ENCODE measurements at regions not wholly inside any gene's neighbourhood (a gene's known extent, or its start where the extent isn't known, plus 50 kb on each side); places are given as distances from the start of the nearest gene placed in this dataset.

DNA sequence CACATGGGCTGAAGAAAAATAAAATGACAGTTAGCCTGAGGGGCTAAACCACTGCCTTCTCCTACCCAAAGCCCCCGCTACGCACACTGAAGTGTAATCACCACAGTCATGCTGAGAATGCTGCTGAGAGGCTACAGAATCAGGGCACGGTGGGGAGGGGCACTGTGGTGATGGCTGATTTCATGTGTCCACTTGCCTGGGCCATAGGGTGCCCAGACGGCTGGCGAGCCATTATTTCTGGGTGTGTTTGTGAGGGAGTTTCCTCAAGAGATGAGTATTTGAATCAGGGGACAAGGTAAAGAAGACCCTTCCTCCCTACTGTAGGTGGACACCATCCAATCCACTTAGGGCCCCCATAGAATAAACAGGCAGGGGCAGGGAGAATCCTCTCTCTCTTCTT lies 1313.2 kb downstream of the TBC1D22A start:
- H3K36me3 ChIP-seq (ENCODE audit: control insufficient read depth, insufficient read depth, low read length), result no peaks in the 10 kb centered on the region
- ChIA-PET POLR2A (no interaction called here), CTCF (no interaction called here)
- no peaks in the 10 kb centered on the region for H3K4me1 ChIP-seq (ENCODE audit: control insufficient read depth, insufficient read depth, low read length)
- no peaks in the 10 kb centered on the region; the same call in 1 of the 2 replicates for H3K27me3 ChIP-seq (ENCODE audit: control insufficient read depth, insufficient read depth, low read length)
- intact Hi-C loops (cut with micrococcal nuclease; ENCODE audit: unreplicated experiment) (no loop called here), in situ Hi-C loops (cut with HindIII; ENCODE audit: low pct_unique_long_range_greater_than_20kb, low sequenced_read_pairs) (no loop called here)
- no peak for TF ChIP-seq CTCF (IDR thresholded peaks at IDR 0.05)
- no peak for TF ChIP-seq POLR2AphosphoS5 (IDR thresholded peaks at IDR 0.05; ENCODE audit: low read depth, low read length)
- TF ChIP-seq, protein P1, sequence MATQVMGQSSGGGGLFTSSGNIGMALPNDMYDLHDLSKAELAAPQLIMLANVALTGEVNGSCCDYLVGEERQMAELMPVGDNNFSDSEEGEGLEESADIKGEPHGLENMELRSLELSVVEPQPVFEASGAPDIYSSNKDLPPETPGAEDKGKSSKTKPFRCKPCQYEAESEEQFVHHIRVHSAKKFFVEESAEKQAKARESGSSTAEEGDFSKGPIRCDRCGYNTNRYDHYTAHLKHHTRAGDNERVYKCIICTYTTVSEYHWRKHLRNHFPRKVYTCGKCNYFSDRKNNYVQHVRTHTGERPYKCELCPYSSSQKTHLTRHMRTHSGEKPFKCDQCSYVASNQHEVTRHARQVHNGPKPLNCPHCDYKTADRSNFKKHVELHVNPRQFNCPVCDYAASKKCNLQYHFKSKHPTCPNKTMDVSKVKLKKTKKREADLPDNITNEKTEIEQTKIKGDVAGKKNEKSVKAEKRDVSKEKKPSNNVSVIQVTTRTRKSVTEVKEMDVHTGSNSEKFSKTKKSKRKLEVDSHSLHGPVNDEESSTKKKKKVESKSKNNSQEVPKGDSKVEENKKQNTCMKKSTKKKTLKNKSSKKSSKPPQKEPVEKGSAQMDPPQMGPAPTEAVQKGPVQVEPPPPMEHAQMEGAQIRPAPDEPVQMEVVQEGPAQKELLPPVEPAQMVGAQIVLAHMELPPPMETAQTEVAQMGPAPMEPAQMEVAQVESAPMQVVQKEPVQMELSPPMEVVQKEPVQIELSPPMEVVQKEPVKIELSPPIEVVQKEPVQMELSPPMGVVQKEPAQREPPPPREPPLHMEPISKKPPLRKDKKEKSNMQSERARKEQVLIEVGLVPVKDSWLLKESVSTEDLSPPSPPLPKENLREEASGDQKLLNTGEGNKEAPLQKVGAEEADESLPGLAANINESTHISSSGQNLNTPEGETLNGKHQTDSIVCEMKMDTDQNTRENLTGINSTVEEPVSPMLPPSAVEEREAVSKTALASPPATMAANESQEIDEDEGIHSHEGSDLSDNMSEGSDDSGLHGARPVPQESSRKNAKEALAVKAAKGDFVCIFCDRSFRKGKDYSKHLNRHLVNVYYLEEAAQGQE (IDR thresholded peaks at IDR 0.05; ENCODE audit: insufficient read depth in 1 of 2, low read depth in 2 of 2, low read length in 1 of 2), result no peak
- TF ChIP-seq TCF7L2 (IDR thresholded peaks at IDR 0.05; ENCODE audit: low read depth, low read length), result no peak
- no peak for TF ChIP-seq SIN3A (IDR thresholded peaks at IDR 0.05; ENCODE audit: borderline replicate concordance, insufficient read depth, low read depth, low read length)
- no peak overlapping the region for H3K27ac ChIP-seq (ENCODE audit: low read length)
- ATAC-seq (no peak), DNase-seq (ENCODE audit: low read depth, low spot score) (no peak)
- no peaks in the 10 kb centered on the region for H3K9me3 ChIP-seq (ENCODE audit: control insufficient read depth, insufficient read depth, low read depth, low read length)
- no peak overlapping the region for H3K4me3 ChIP-seq (ENCODE audit: low read depth in 2 of 2, low read length in 2 of 2)
- no TSS peak for BruUV-seq (replicated peaks)

DNA sequence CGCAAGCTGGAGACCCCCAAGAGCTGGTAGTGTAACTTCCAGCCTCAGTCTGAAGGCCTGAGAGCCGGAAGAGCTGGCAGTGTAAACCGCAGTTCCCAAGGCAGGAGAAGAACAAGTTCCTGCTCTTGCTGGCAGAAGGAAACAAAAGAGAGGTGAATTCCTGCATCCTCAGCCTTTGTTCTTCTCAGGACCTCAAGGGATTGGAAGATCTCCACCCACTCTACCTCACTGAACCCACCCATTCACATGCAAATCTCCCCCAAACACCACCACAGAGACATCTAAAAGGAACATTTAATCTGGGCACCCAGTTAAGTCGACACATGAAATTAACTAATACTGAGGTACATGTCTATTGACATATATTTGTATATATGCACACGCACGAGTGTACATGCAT lies 1310.3 kb downstream of the TBC1D22A start:
- H3K27me3 ChIP-seq (ENCODE audit: control insufficient read depth, insufficient read depth, low read length), result no peaks in the 10 kb centered on the region; the same call in 1 of the 2 replicates
- in situ Hi-C loops (cut with HindIII; ENCODE audit: low pct_unique_long_range_greater_than_20kb, low sequenced_read_pairs), result no loop called here
- intact Hi-C loops (cut with micrococcal nuclease; ENCODE audit: unreplicated experiment), result no loop called here
- no peaks in the 10 kb centered on the region for H3K4me1 ChIP-seq (ENCODE audit: control insufficient read depth, insufficient read depth, low read length)
- DNase-seq (ENCODE audit: low read depth, low spot score) (no peak), ATAC-seq (no peak)
- H3K36me3 ChIP-seq (ENCODE audit: control insufficient read depth, insufficient read depth, low read length), result no peaks in the 10 kb centered on the region
- POLR2A ChIA-PET, result no interaction called here
- BruUV-seq (replicated peaks), result no TSS peak
- H3K9me3 ChIP-seq (ENCODE audit: control insufficient read depth, insufficient read depth, low read depth, low read length), result no peaks in the 10 kb centered on the region
- H3K27ac ChIP-seq (ENCODE audit: low read length), result no peak overlapping the region
- CTCF ChIA-PET, result no interaction called here
- TF ChIP-seq TCF7L2 (IDR thresholded peaks at IDR 0.05; ENCODE audit: low read depth, low read length) (no peak), SIN3A (IDR thresholded peaks at IDR 0.05; ENCODE audit: borderline replicate concordance, insufficient read depth, low read depth, low read length) (no peak), POLR2AphosphoS5 (IDR thresholded peaks at IDR 0.05; ENCODE audit: low read depth, low read length) (no peak), CTCF (IDR thresholded peaks at IDR 0.05) (no peak)
- TF ChIP-seq, protein P1 (IDR thresholded peaks at IDR 0.05; ENCODE audit: insufficient read depth in 1 of 2, low read depth in 2 of 2, low read length in 1 of 2), result no peak
- no peak overlapping the region for H3K4me3 ChIP-seq (ENCODE audit: low read depth in 2 of 2, low read length in 2 of 2)

Measured in Panc1 (cell line).